GM12875 (cell line): ENCODE measurements at regions not wholly inside any gene's neighbourhood (a gene's known extent, or its start where the extent isn't known, plus 50 kb on each side); places are given as distances from the start of the nearest gene placed in this dataset.

Experiments
- H3K4me3 ChIP-seq: one replicate; pipeline ENCODE4 v1.5.1; 2011; ENCODE audit warnings: low read depth, low read length, control low read depth
- CTCF ChIP-seq: IDR thresholded peaks from 2 replicates; pipeline ENCODE4 v1.5.1; 2011; ENCODE audit warnings: low read depth, mild to moderate bottlenecking, control low read depth, inconsistent platforms, low read length, moderate library complexity, borderline replicate concordance; ENCODE audit not compliant: insufficient read depth

GRCh38 chr6:139841794-139842215, 467.4 kb upstream of the CITED2 start:
- no peak overlapping the region for H3K4me3 ChIP-seq
- TF ChIP-seq CTCF = no peak

- TF ChIP-seq CTCF = no peak
- H3K4me3 ChIP-seq = no peak overlapping the region
Observed at GRCh38 chr6:139839506-139840156, 465.2 kb upstream of the CITED2 start.

- no peak for TF ChIP-seq CTCF
- no peak overlapping the region for H3K4me3 ChIP-seq
Observed at GRCh38 chr6:139834232-139834631, 459.8 kb upstream of the CITED2 start.

GRCh38 chr6:139833592-139833991, 459.1 kb upstream of the CITED2 start:
- TF ChIP-seq CTCF = no peak

GRCh38 chr6:139832493-139833305, 458.3 kb upstream of the CITED2 start:
- no peak for TF ChIP-seq CTCF
- no peak overlapping the region for H3K4me3 ChIP-seq

More at GRCh38 chr6:139833592-139833991, 459.1 kb upstream of the CITED2 start:
- no peak overlapping the region for H3K4me3 ChIP-seq

GRCh38 chr6:139829576-139829975, 455.1 kb upstream of the CITED2 start:
- no peak for TF ChIP-seq CTCF
- no peak overlapping the region for H3K4me3 ChIP-seq
